GM18507 (cell line): ENCODE measurements at regions not wholly inside any gene's neighbourhood (a gene's known extent, or its start where the extent isn't known, plus 50 kb on each side); places are given as distances from the start of the nearest gene placed in this dataset.
"Not testable (repeated sequence)": the region's sequence is repeated elsewhere in the genome, so short reads cannot be mapped to it uniquely, and the experiment has no call there.

Experiments used
- DNase-seq: peaks from one replicate; pipeline ENCODE4 v3.0.0; 2011; ENCODE audit warnings: low read depth; ENCODE audit not compliant: insufficient read length; ENCODE audit errors: extremely low spot score
- FAIRE-seq: peaks from 2 replicates; lab custom pipeline; 2011; peaks lifted over from hg19 to GRCh38; lab: Jason Lieb, UNC

DNA sequence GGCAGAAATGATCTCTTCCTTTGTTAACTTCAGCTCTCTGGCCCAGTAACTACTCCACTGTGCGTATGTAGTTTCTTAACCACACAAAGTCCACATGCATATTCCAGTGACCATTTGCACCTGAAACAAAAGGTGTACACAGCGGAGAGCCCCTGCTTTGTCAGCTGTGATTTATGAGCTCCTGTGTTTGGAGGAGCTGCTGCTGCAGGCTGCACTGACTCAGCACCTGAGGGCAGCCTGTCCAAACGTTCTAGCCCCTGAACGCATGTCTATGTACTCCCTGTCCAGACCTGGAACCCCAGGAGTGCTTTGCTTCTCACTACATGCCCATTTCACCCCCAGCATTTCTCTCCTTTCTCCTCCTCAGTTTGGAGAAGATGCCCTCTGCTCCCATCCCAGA is 216.1 kb downstream of the ABCC12 start:
- DNase-seq: no peak
- no peak for FAIRE-seq

DNA sequence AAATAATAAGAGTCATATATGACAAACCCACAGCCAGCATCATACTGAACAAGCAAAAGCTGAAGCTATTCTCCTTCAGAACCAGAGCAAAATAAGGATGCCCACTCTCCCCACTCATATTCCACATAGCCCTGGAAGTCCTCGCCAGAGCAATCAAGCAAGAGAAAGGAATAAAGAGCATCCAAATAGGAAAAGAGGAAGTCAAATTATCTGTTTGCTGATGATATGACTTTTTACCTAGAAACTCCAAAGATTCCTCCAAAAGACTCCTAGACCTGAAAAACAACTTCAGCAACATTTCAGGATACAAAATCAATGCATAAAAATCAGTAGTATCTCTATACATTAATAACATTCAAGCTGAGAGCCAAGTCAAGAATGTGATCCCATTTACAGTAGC is 217.5 kb downstream of the ABCC12 start:
- DNase-seq: no peak
- FAIRE-seq: no peak

DNA sequence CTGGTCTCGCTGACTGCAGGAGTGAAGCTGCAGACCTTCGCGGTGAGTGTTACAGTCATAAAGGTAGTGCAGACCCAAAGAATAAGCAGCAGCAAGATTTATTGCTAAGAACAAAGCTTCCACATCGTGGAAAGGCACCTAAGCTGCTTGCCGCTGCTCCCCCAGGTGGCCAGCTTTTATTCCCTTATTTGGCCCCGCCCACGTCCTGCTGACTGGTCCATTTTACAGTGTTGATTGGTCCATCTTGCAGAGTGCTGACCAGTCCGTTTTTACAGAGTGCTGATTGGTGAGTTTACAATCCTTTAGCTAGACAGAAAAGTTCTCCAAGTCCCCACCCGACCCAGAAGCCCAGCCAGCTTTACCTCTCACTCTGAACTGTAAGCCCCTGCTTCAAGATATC is 227.8 kb downstream of the ABCC12 start:
- no peak for DNase-seq
- no peak for FAIRE-seq

DNA sequence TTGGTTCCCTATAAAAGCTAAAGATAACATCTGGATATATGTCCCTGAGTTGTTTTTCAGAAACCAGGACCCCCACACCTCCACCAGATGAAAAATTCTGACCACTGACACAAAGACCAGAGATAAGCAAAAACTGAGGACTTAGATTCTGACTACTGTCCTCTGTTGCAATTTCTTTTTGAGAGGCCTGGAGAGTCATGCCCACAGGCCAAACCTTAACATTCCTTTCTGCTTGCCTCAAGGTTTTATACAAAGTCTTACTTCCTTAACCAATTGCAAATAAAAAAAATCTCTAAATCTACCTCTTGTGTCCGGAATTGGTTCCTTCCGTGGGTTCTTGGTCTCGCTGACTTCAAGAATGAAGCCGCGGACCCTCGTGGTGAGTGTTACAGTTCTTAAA is 228.5 kb downstream of the ABCC12 start:
- FAIRE-seq (no peak), DNase-seq (no peak)

DNA sequence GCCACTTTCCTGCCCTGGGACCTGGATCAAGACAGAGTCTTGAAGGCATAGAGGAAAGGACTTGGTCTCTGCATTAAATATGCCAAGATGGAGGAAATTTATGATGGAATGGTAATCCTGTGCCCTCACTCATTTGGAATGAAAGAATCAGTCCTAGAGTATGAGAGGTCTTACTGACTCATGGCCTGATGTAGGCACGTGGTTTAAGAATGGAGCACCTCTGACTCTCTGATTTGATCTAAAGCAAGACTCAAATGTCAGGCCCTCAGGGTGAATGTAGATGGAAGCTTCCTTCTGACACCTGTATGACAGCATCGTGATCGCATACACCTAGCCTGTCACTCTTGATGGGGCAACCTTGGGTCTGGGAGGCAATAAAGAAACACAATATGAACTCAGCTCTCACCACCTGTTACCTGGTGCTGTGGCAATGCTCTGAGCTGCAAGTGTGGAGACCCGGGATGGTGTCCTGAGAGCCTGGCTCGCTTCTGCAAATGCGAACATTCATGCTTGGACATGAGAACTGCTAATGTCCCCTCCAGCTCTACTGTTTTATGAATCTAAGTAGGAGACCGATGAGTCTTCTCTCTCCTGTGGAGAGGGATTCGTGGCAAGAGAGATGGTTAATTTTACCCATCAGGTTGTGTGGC is 229.9 kb downstream of the ABCC12 start:
- DNase-seq: no peak
- no peak for FAIRE-seq

DNA sequence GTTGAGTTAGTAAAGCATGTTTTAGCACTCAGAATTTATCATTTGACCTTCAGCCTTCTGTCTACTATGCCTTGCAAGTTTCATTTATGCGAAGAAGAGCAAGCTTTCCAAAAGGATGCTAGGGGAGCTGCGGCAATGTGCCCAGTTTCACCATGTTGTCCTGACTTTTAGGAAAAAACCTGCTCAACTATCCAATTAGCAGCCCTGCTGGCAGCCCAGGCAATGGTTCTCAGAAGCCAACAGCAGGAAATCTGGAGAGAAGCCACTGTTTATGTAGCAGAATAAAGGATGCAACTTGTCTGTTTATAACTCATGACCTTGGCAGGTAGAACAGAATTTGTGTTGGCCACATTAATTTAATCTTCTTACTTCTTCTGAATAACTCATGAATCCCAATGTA is 230.8 kb downstream of the ABCC12 start:
- FAIRE-seq (no peak), DNase-seq (no peak)

DNA sequence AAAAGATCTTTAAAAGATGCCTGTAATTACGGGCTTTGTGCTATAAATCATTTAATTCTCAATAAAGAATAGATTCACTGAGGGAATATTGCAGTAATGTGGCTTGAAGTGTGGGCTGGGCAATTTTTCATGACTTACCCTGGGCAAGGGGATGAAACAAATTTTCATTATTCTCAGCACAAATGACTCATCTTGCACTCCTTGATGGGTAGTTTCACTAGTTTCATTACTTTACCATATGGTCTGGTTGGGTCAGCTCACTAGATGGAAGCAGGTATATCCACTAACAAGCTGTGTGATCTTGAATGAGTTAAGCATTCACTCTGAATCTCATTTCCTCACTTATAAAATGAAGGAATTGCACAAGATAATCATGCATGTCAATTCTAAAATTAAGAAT is 234.3 kb downstream of the ABCC12 start:
- no peak for FAIRE-seq

DNA sequence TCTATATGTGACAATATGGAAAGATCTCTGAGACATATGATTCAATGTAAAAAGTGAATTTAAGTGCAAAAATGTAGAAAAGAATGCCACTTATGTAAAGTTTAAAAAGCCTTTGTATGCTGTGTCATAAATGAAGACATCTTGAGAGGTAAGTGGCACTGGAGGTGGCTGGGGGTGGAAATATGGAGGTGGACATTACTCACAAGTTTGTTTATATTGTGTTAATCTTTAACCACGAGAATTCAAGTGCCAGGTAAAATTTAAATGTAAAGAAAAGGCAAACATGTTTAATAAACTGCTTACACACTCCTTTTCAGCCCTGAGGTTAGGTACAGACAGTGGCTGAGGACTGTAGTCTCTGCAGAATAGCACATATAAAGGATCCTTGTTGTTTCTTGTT is 235.1 kb downstream of the ABCC12 start:
- no peak for DNase-seq
- no peak for FAIRE-seq

More for the DNA sequence above, 234.3 kb downstream of the ABCC12 start:
- DNase-seq: no peak

DNA sequence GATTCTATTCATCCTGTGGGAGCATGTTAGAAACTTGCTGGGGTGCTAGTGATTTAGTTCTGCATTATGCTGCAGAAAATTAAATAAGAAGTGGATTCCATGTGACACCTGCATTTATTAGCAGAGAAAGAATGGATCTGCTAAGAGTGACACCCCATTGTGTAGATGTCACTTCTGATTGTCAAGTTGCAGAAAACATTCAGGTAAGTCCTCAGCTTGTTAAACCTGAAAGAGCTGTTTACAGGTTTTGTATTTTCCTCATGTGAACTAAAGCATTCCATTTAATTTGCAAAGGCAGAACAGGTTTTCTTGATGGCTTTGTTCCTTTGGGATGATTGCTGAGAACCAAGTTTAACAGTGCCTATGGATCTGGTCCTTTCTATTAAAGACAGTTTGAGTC is 238.7 kb downstream of the ABCC12 start:
- FAIRE-seq: no peak
- no peak for DNase-seq

DNA sequence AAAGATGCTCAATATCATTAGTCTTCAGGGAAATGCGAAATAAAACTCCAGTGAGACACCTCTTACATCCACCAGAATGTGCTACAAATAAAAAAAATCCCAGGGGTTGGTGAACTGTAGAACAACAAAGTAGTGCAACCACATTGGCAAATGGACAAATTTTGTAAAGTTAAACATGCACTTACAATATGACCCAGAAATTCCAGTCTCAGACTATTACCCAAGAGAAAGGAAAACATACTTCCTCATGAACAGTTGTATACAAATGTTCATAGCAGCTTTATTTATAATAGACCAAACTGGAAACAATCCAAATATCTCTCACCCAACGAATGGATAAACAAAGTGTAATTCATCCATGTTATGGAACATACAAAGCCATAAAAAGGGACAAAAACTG is 239.5 kb downstream of the ABCC12 start:
- DNase-seq (no peak), FAIRE-seq (no peak)

DNA sequence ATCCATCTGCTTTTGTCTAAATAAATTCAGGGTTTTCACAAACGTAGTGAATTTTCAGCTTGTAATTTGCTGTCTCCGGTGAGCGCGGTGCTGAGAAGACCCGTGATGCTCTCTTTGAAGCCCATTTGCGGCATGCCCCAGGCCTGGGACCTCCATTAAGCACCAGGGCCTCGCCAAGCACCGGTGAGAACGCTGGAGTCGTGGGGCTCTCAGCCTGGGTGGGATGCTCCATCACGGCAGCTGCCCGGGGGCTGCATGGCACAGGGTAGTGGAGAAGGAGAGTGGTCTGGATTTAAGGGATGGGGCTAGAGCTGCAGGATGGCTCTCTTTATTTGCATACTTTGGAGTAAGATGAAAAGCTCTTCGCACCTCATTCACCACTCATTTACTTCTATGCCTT is 248.7 kb downstream of the ABCC12 start:
- FAIRE-seq (no peak), DNase-seq (no peak)

DNA sequence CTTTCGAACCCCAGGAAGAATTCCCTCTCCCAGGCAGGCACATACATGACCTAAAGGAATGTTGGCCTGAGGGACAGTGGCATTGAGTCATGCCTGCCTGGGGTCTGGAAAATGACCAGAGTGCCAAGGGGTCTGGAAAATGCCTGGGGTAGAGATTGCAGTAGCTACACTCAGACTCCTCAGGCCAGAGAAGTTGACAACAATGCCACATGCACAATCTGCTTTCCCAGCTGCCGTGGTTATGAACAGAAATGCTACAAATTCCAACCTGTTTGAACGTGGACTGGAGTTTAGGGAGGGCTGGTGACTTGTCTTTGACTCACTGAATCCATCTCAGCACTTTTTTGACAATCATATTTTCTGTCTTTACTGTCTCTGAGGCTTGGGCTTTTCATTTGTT is 250.0 kb downstream of the ABCC12 start:
- no peak for FAIRE-seq

DNA sequence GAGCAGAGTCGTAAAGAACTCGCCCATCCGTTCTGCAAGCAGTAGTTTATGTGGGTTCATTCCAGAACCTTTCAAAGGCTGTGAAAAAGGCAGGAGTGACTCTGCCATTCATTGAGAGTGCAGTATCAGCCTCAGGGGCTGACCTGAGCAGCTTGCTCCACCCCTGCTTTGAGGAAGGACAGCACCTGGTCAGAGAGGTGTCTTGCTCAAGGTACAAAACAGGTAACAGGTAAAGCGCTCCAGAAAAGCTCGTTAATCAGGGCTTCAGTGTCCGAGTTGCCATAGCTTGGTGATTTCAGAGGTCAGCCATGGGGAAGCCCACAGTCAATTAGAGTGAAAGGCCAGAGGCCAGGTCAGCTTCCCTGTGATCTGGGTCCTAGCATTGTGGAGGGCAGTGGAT is 251.1 kb downstream of the ABCC12 start:
- DNase-seq (no peak), FAIRE-seq (no peak)

More for the DNA sequence above, 250.0 kb downstream of the ABCC12 start:
- DNase-seq: no peak

DNA sequence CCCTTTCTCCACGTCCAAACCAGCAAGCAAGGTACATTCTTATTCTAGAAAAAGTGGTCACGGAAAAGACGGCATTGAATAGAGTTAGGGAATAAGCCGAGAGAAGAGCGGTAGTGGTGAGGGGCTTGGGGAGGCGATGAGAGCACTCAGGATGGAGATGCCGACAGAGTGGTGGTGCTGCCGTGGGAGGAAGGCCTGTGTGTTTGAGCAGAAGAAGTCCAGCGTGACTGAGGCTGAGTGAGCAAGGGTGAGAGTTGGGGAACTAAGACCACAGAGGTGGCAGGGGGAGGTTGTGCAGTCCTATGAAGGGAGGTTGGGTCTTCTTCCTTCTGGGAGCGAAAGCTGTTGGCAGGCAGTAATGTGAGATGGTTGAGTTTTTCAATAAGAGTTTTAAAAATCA is 252.3 kb downstream of the ABCC12 start:
- DNase-seq: no peak

DNA sequence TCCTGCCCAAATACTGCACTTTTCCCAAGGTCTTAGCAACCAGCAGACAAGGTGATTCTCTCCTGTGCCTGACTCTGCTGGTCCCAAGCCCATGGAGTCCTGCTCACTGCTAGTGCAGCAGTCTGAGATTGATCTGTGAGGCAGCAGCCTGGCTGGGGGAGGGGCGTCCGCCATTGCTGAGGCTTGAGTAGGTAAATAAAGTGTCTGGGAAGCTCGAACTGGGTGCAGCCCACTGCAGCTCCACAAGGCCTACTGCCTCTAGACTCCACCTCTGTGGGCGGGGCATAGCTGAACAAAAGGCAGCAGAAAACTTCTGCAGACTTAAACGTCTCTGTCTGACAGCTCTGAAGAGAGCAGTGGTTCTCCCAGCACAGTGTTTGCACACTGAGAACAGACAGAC is 258.7 kb downstream of the ABCC12 start:
- not testable (repeated sequence) for FAIRE-seq

More for the DNA sequence above, 252.3 kb downstream of the ABCC12 start:
- no peak for FAIRE-seq

DNA sequence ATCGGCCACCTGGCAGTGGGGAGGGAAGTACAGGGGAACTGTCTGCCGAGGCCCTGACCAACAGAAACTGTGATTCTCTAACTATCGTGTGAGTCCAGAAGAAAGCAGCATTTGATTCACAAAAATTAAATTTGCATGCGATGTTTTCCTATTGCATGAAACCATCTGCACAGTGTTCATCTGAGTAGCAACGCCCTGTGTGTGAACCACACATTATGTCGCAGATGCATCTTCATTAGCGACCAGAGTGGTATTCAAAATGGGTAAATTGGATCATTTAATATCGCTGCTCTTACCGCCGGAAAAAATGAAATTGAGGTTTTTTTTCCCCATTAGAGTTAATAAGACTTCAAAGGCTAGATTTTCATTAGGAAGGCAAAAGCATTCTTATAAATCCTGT is 260.6 kb downstream of the ABCC12 start:
- FAIRE-seq: no peak

More for the DNA sequence above, 258.7 kb downstream of the ABCC12 start:
- DNase-seq: not testable (repeated sequence)

DNA sequence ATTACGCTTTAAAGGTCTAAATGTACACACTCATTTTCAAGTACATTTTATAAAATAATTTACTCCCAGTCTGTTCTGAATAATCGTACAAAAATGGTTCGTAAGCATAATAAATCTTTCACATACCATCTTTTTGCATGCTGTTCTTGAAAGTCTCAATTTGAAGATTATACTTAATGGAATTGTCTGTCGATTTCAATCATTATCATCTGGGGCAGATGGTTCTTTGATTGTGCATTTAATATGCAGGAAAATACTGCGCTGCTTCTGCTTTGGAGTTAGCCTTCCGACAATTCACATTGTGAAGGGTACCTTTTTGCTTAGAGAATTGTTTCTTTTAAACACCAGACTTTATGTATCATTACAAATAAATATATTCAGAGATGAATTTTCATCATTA is 262.8 kb downstream of the ABCC12 start:
- FAIRE-seq (no peak), DNase-seq (no peak)

More for the DNA sequence above, 260.6 kb downstream of the ABCC12 start:
- no peak for DNase-seq

DNA sequence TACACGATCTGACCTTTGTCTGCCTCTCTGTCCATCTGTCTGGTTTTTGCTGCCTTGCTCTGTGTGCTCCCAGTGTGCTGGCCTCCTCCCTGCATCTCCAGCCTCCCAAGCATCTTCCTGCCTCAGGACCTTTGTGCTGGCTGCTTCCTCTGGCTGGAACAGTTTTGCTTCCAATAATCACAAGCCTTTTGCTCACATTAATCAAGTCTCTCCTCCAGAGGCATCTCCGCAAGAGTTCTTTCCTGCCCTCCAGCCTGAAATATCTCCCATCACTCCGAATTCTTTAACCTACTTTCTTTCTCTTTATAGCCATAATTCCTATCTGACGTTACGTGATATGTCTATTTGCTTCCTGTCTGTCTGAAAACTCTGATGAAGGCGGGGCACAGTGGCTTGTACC is 267.1 kb downstream of the ABCC12 start:
- DNase-seq (no peak), FAIRE-seq (no peak)

DNA sequence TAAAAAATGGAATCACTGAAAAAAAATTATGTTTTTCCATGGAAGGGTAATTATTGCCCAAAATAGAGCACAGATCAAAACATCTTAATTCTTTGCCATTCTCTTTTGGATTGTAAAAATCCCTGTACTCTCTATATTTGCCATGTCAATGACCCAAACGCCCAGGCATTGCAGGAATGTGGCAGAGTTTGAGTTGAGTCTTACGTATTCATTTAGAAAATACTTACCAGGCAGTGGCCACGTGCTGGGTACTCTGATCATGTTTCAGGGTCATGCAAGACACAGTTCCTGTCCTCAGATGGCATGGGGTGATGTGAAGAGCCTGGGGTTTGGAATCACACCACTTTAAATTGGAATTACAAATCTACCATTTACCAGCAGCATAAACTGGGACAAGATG is 267.7 kb downstream of the ABCC12 start:
- FAIRE-seq (no peak), DNase-seq (no peak)

DNA sequence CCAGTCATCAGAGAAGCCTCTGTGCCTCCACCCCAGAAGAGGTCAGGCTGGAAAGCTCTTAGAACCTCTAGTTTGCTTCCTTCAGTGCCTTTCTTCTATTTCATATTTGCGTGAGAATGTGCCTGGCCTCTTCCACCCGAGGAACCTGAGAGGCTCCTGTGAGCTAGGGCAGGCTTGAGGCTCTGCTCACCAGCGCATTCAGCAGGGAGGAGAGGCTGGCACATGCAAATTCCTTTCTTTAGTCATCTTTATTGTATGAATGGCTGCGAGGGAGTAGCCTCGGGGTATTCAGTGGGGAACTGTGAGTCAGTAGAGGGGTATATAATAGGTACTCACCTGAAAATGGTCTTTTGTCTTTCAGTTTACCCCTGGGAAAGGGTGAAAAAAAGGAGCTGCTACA is 268.3 kb downstream of the ABCC12 start:
- DNase-seq (no peak), FAIRE-seq (no peak)

DNA sequence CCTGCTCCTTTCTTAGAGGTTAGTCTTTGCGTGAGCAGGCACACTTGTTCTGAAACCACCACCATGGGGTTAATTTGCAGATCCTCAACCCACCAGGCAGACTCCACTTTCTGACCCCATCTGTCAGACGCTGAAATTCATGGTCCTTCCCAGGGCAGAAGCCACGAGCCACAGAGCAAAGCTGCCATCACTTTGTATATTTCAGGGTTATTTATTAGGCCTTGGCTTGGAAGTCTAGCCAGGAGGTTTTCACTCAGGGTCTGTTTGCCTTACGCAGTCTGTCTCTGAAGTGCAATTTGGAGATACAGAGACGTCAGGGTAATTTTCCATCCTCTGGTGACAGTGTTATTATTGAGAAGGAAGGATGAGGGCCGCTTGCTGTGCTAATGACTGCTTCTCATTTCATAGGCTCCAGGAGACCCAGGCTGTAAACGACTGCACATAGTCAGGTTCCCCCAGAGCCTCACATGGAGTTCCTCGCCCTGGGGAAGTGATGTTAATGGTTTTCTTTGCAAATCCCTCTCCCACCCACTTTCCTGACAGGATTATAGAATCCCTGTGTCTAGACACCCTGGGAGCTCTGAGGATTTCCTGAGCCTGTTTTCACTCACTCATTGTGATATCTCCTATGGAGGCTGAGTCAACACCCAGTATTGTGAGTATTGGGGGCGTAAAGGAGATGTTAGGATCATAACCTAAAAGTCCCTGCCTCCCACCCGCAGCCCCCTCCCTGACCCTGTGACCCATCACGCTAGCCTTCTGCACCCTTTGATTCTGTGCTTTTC is 269.0 kb downstream of the ABCC12 start:
- DNase-seq (no peak), FAIRE-seq (no peak)
